ENCODE measurements at regions not wholly inside any gene's neighbourhood (a gene's known extent, or its start where the extent isn't known, plus 50 kb on each side); places are given as distances from the start of the nearest gene placed in this dataset.

GRCh38 chr14:56888274-56888673 lies 78.0 kb upstream of the OTX2 start:
- H4K91ac ChIP-seq (ENCODE audit: low read depth, low read length, poor library complexity), result no peak overlapping the region
- no peak overlapping the region for H2BK120ac ChIP-seq (ENCODE audit: low read depth, low read length)
- H3K4me3 ChIP-seq (ENCODE audit: low read length in 2 of 2), result no peak overlapping the region
- no peak overlapping the region for H3K23ac ChIP-seq (ENCODE audit: low read depth, low read length, poor library complexity)
- no peak overlapping the region for H3K4ac ChIP-seq (ENCODE audit: low read length)
- H3K9me3 ChIP-seq (replicated peaks in 1 of 2; ENCODE audit: control insufficient read depth in 2 of 2, insufficient read depth in 1 of 2, low read depth in 1 of 2, low read length in 2 of 2), result no peaks in the 10 kb centered on the region
- H2BK5ac ChIP-seq (ENCODE audit: low read length), result no peak overlapping the region
- peak overlapping the region; percentile 67 for H3K27ac ChIP-seq (replicated peaks; ENCODE audit: low read length)
- peaks cover 0 to 24% of the 10 kb centered on the region in 2 donors for H3K4me1 ChIP-seq (ENCODE audit: control insufficient read depth in 2 of 2, insufficient read depth in 1 of 2, low read depth in 1 of 2, low read length in 2 of 2)
- H3K18ac ChIP-seq (ENCODE audit: low read length), result no peak overlapping the region
- no peak overlapping the region for H2AK5ac ChIP-seq (ENCODE audit: low read depth, low read length)
- H3K79me1 ChIP-seq (ENCODE audit: low read depth, low read length), result no peaks in the 10 kb centered on the region
- H2BK12ac ChIP-seq (ENCODE audit: low read length), result no peak overlapping the region
- no peak overlapping the region for H4K8ac ChIP-seq (ENCODE audit: low read depth, low read length)
- no CpG with 5 or more reads among the region's 3 CpGs for WGBS, 2 donors (ENCODE audit: extremely low coverage in 2 of 2, insufficient read length in 2 of 2, insufficient replicate concordance in 1 of 2)
- no peak overlapping the region for H3K4me2 ChIP-seq (ENCODE audit: insufficient read depth, low read length, poor library complexity, severe bottlenecking)
- no peak overlapping the region for H2BK15ac ChIP-seq (ENCODE audit: low read length)
- no peak overlapping the region for H2AFZ ChIP-seq (ENCODE audit: low read length)
- peak; percentile 81 for DNase-seq (ENCODE audit: low spot score)
- H3K9ac ChIP-seq (ENCODE audit: low read depth, low read length, poor library complexity), result no peak overlapping the region
- H3K36me3 ChIP-seq (replicated peaks in 1 of 2; ENCODE audit: control insufficient read depth in 2 of 2, insufficient read depth in 2 of 2, low read length in 2 of 2), result no peaks in the 10 kb centered on the region
- H3K27me3 ChIP-seq (ENCODE audit: control insufficient read depth in 3 of 3, insufficient read depth in 3 of 3, low read depth in 1 of 3, low read length in 3 of 3), result peaks cover 0 to 38% (median 0%) of the 10 kb centered on the region in 3 experiments
- H3K14ac ChIP-seq (ENCODE audit: low read length), result no peak overlapping the region

GRCh38 chr14:56887216-56887615 lies 76.9 kb upstream of the OTX2 start:
- H3K9ac ChIP-seq (ENCODE audit: low read depth, low read length, poor library complexity), result no peak overlapping the region
- H3K4me2 ChIP-seq (ENCODE audit: insufficient read depth, low read length, poor library complexity, severe bottlenecking), result no peak overlapping the region
- H4K91ac ChIP-seq (ENCODE audit: low read depth, low read length, poor library complexity), result no peak overlapping the region
- no peak overlapping the region for H2AFZ ChIP-seq (ENCODE audit: low read length)
- H2BK120ac ChIP-seq (ENCODE audit: low read depth, low read length), result no peak overlapping the region
- H3K27ac ChIP-seq (replicated peaks; ENCODE audit: low read length), result peak overlapping the region; percentile 58
- H3K14ac ChIP-seq (ENCODE audit: low read length), result no peak overlapping the region
- H2BK5ac ChIP-seq (ENCODE audit: low read length), result no peak overlapping the region
- no peak overlapping the region for H3K23ac ChIP-seq (ENCODE audit: low read depth, low read length, poor library complexity)
- H3K27me3 ChIP-seq (ENCODE audit: control insufficient read depth in 3 of 3, insufficient read depth in 3 of 3, low read depth in 1 of 3, low read length in 3 of 3), result peaks cover 0 to 29% (median 0%) of the 10 kb centered on the region in 3 experiments
- no peak overlapping the region for H2AK5ac ChIP-seq (ENCODE audit: low read depth, low read length)
- no peak overlapping the region for H2BK15ac ChIP-seq (ENCODE audit: low read length)
- no peak overlapping the region for H3K4ac ChIP-seq (ENCODE audit: low read length)
- no peak overlapping the region for H3K4me3 ChIP-seq (ENCODE audit: low read length in 2 of 2)
- H2BK12ac ChIP-seq (ENCODE audit: low read length), result no peak overlapping the region
- H4K8ac ChIP-seq (ENCODE audit: low read depth, low read length), result no peak overlapping the region
- H3K4me1 ChIP-seq (ENCODE audit: control insufficient read depth in 2 of 2, insufficient read depth in 1 of 2, low read depth in 1 of 2, low read length in 2 of 2), result peaks cover 0 to 19% of the 10 kb centered on the region in 2 donors
- DNase-seq (ENCODE audit: low spot score), result no peak
- no peaks in the 10 kb centered on the region for H3K79me1 ChIP-seq (ENCODE audit: low read depth, low read length)
- WGBS, 2 donors (ENCODE audit: extremely low coverage in 2 of 2, insufficient read length in 2 of 2, insufficient replicate concordance in 1 of 2), result no CpG with 5 or more reads among the region's 2 CpGs
- no peaks in the 10 kb centered on the region for H3K36me3 ChIP-seq (replicated peaks in 1 of 2; ENCODE audit: control insufficient read depth in 2 of 2, insufficient read depth in 2 of 2, low read length in 2 of 2)
- no peak overlapping the region for H3K18ac ChIP-seq (ENCODE audit: low read length)
- no peaks in the 10 kb centered on the region for H3K9me3 ChIP-seq (replicated peaks in 1 of 2; ENCODE audit: control insufficient read depth in 2 of 2, insufficient read depth in 1 of 2, low read depth in 1 of 2, low read length in 2 of 2)

GRCh38 chr14:56886471-56887062 lies 76.3 kb upstream of the OTX2 start:
- H3K4me1 ChIP-seq (ENCODE audit: control insufficient read depth in 2 of 2, insufficient read depth in 1 of 2, low read depth in 1 of 2, low read length in 2 of 2), result peaks cover 0 to 19% of the 10 kb centered on the region in 2 donors
- no peak overlapping the region for H2AK5ac ChIP-seq (ENCODE audit: low read depth, low read length)
- H2BK15ac ChIP-seq (ENCODE audit: low read length), result no peak overlapping the region
- H3K23ac ChIP-seq (ENCODE audit: low read depth, low read length, poor library complexity), result no peak overlapping the region
- H3K79me1 ChIP-seq (ENCODE audit: low read depth, low read length), result no peaks in the 10 kb centered on the region
- no peak for DNase-seq (ENCODE audit: low spot score)
- H4K8ac ChIP-seq (ENCODE audit: low read depth, low read length), result no peak overlapping the region
- H3K27me3 ChIP-seq (ENCODE audit: control insufficient read depth in 3 of 3, insufficient read depth in 3 of 3, low read depth in 1 of 3, low read length in 3 of 3), result peaks cover 0 to 23% (median 0%) of the 10 kb centered on the region in 3 experiments
- no peak overlapping the region for H3K4me2 ChIP-seq (ENCODE audit: insufficient read depth, low read length, poor library complexity, severe bottlenecking)
- H3K36me3 ChIP-seq (replicated peaks in 1 of 2; ENCODE audit: control insufficient read depth in 2 of 2, insufficient read depth in 2 of 2, low read length in 2 of 2), result no peaks in the 10 kb centered on the region
- H2BK12ac ChIP-seq (ENCODE audit: low read length), result no peak overlapping the region
- no peak overlapping the region for H3K14ac ChIP-seq (ENCODE audit: low read length)
- no peak overlapping the region for H2AFZ ChIP-seq (ENCODE audit: low read length)
- H4K91ac ChIP-seq (ENCODE audit: low read depth, low read length, poor library complexity), result no peak overlapping the region
- H3K18ac ChIP-seq (ENCODE audit: low read length), result no peak overlapping the region
- H3K9me3 ChIP-seq (replicated peaks in 1 of 2; ENCODE audit: control insufficient read depth in 2 of 2, insufficient read depth in 1 of 2, low read depth in 1 of 2, low read length in 2 of 2), result no peaks in the 10 kb centered on the region
- H3K4me3 ChIP-seq (ENCODE audit: low read length in 2 of 2), result no peak overlapping the region
- no peak overlapping the region for H3K4ac ChIP-seq (ENCODE audit: low read length)
- no peak overlapping the region for H3K27ac ChIP-seq (replicated peaks; ENCODE audit: low read length)
- no peak overlapping the region for H2BK120ac ChIP-seq (ENCODE audit: low read depth, low read length)
- no peak overlapping the region for H2BK5ac ChIP-seq (ENCODE audit: low read length)
- no CpG with 5 or more reads among the region's 6 CpGs for WGBS, 2 donors (ENCODE audit: extremely low coverage in 2 of 2, insufficient read length in 2 of 2, insufficient replicate concordance in 1 of 2)
- H3K9ac ChIP-seq (ENCODE audit: low read depth, low read length, poor library complexity), result no peak overlapping the region

- DNase-seq (ENCODE audit: low spot score), result no peak
- Histone ChIP-seq H3K14ac (ENCODE audit: low read length) (no peak overlapping the region), H3K27me3 (ENCODE audit: control insufficient read depth in 3 of 3, insufficient read depth in 3 of 3, low read depth in 1 of 3, low read length in 3 of 3) (peaks cover 0 to 17% (median 0%) of the 10 kb centered on the region in 3 experiments), H2BK15ac (ENCODE audit: low read length) (no peak overlapping the region), H2AFZ (ENCODE audit: low read length) (no peak overlapping the region), H3K4me3 (ENCODE audit: low read length in 2 of 2) (no peak overlapping the region), H2BK5ac (ENCODE audit: low read length) (no peak overlapping the region), H3K4me2 (ENCODE audit: insufficient read depth, low read length, poor library complexity, severe bottlenecking) (no peak overlapping the region), H3K27ac (replicated peaks; ENCODE audit: low read length) (no peak overlapping the region), H3K4me1 (ENCODE audit: control insufficient read depth in 2 of 2, insufficient read depth in 1 of 2, low read depth in 1 of 2, low read length in 2 of 2) (peaks cover 0 to 18% of the 10 kb centered on the region in 2 donors), H3K9me3 (replicated peaks in 1 of 2; ENCODE audit: control insufficient read depth in 2 of 2, insufficient read depth in 1 of 2, low read depth in 1 of 2, low read length in 2 of 2) (no peaks in the 10 kb centered on the region), H3K79me1 (ENCODE audit: low read depth, low read length) (no peaks in the 10 kb centered on the region), H3K9ac (ENCODE audit: low read depth, low read length, poor library complexity) (no peak overlapping the region), H2BK120ac (ENCODE audit: low read depth, low read length) (no peak overlapping the region), H3K36me3 (replicated peaks in 1 of 2; ENCODE audit: control insufficient read depth in 2 of 2, insufficient read depth in 2 of 2, low read length in 2 of 2) (no peaks in the 10 kb centered on the region), H2BK12ac (ENCODE audit: low read length) (no peak overlapping the region), H4K91ac (ENCODE audit: low read depth, low read length, poor library complexity) (no peak overlapping the region), H4K8ac (ENCODE audit: low read depth, low read length) (no peak overlapping the region), H3K4ac (ENCODE audit: low read length) (no peak overlapping the region), H3K18ac (ENCODE audit: low read length) (no peak overlapping the region), H2AK5ac (ENCODE audit: low read depth, low read length) (no peak overlapping the region), H3K23ac (ENCODE audit: low read depth, low read length, poor library complexity) (no peak overlapping the region)
- no CpG with 5 or more reads among the region's 2 CpGs for WGBS, 2 donors (ENCODE audit: extremely low coverage in 2 of 2, insufficient read length in 2 of 2, insufficient replicate concordance in 1 of 2)
Measured at GRCh38 chr14:56885825-56886224, 75.5 kb upstream of the OTX2 start.
